ENCODE measurements at regions not wholly inside any gene's neighbourhood (a gene's known extent, or its start where the extent isn't known, plus 50 kb on each side); places are given as distances from the start of the nearest gene placed in this dataset.

DNA sequence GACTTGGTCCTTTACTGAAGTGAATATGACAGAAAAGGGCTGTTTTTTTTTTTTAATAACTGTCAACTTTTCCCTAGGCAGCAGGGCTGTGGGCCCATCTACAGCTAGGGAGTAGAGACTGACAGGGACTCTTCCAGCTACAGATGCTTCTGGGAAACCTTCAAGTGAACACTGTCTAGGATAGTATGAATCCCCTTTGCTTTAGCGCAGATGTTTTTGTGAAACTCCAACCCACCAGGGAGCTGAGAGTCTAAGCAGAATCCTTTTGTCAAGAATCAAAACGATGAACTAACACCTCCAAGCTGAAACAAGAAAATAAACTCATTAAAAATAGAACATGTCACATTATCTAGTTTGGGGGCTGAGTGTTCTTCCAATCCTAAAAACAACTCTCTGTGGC lies 219.7 kb upstream of the FGF13 start:
- DNase-seq, result no peak
- no peaks in the 10 kb centered on the region for H3K4me1 ChIP-seq
- no peak for ATAC-seq
- H3K27me3 ChIP-seq, result no peaks in the 10 kb centered on the region
- no peak overlapping the region for H3K27ac ChIP-seq
- H3K9me3 ChIP-seq, result no peaks in the 10 kb centered on the region
- no peak overlapping the region for H3K4me3 ChIP-seq
- TF ChIP-seq, protein P1, sequence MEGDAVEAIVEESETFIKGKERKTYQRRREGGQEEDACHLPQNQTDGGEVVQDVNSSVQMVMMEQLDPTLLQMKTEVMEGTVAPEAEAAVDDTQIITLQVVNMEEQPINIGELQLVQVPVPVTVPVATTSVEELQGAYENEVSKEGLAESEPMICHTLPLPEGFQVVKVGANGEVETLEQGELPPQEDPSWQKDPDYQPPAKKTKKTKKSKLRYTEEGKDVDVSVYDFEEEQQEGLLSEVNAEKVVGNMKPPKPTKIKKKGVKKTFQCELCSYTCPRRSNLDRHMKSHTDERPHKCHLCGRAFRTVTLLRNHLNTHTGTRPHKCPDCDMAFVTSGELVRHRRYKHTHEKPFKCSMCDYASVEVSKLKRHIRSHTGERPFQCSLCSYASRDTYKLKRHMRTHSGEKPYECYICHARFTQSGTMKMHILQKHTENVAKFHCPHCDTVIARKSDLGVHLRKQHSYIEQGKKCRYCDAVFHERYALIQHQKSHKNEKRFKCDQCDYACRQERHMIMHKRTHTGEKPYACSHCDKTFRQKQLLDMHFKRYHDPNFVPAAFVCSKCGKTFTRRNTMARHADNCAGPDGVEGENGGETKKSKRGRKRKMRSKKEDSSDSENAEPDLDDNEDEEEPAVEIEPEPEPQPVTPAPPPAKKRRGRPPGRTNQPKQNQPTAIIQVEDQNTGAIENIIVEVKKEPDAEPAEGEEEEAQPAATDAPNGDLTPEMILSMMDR (IDR thresholded peaks at IDR 0.05), result no peak
- WGBS, 2 donors, result 53 to 59% methylated on average over 2 of the region's 2 CpGs
- H3K36me3 ChIP-seq, result no peaks in the 10 kb centered on the region
- intact Hi-C loops (cut with DNase I), result no loop called here

DNA sequence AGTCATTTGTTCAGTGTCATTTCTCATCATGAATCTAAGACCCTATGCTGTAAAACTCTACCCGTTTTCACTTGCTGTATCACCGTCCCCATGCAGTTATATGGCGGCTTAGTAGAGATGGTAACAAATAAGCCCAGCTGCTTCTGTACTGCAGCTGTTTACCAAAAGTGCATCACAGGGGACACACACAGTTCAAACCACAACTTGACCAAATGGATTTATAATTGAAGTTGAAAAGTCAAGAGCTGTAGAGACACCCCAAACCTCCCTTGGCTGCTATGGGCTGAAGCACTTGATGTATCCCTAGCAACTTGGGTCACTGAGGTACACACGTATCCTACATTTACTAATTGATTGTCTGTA lies 219.0 kb upstream of the FGF13 start:
- Histone ChIP-seq H3K4me3 (no peak overlapping the region), H3K36me3 (no peaks in the 10 kb centered on the region), H3K27me3 (no peaks in the 10 kb centered on the region), H3K27ac (no peak overlapping the region), H3K4me1 (no peaks in the 10 kb centered on the region), H3K9me3 (no peaks in the 10 kb centered on the region)
- intact Hi-C loops (cut with DNase I), result no loop called here
- no peak for ATAC-seq
- TF ChIP-seq, protein P1 (IDR thresholded peaks at IDR 0.05), result no peak
- 87 to 94% methylated on average over 4 of the region's 4 CpGs for WGBS, 2 donors
- no peak for DNase-seq

DNA sequence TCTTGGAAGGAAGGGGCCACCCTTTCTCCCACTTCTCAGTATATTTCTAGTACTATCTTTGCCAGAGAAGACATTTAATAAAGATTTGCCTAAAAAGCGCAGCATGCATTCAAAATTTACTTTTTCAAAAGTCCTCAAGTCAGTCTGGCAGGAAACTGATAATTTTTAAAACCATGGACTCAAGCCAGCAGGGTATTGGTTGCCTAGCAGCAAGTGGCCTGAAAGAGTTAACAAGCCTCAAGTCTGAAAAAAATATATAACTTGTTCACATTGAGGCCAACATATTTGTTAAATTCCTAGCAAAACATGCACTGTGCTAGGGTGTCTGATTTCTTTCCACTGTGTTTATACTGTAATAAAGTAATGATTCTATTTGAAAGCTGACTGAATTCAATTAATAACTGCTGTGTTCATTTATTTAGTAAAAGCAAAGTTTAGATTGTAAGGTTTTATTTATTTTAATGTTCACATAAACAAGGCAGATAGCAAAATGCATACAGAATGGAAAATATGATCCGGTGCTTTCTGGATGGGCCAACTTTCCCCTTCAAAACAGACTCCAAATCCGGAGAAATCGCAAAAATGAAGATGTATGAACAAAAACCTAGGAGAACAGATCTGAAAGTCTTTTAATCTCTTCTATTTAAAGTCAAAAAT lies 218.5 kb upstream of the FGF13 start:
- ATAC-seq (no peak), DNase-seq (no peak)
- H3K9me3 ChIP-seq, result no peaks in the 10 kb centered on the region
- 66 to 88% methylated on average over 4 of the region's 4 CpGs for WGBS, 2 donors
- no peak overlapping the region for H3K27ac ChIP-seq
- TF ChIP-seq, protein P1 (IDR thresholded peaks at IDR 0.05), result no peak
- H3K4me1 ChIP-seq, result no peaks in the 10 kb centered on the region
- H3K4me3 ChIP-seq, result no peak overlapping the region
- no peaks in the 10 kb centered on the region for H3K27me3 ChIP-seq
- H3K36me3 ChIP-seq, result no peaks in the 10 kb centered on the region
- intact Hi-C loops (cut with DNase I), result no loop called here

DNA sequence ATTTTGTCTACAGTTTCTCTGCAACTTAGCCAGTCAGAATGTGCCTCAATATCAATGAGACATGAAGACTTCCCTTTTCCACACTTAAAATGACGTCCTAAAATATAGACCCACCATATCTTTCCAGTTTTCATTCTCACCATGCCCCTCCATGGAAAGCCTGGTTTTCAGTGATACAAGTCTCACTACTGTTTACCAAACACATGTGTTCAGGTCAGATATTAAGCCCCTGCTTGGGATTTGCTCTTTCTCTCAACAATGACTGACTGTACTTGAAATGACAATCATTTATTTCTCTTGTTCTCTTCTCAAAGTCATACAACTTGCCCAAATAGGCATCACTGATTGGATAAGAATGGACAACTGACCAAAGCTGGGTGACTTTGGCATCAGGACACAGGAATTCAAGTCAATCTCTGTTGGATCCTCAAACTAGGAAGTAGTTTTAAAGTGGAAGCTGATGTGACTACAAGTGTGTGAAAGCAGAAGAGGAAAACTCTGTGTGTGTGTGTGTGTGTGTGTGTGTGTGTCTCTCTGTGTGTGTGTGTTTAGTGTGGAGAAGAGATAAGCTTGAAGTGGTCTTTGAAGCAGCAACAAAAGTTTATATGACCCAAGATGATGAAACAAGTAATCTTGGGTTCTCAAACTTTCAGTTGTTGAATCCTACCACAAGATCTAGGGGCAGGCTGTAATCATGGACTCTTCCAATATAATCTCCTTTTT lies 217.4 kb upstream of the FGF13 start:
- intact Hi-C loops (cut with DNase I), result no loop called here
- H3K36me3 ChIP-seq, result no peaks in the 10 kb centered on the region
- DNase-seq (no peak), ATAC-seq (no peak)
- no peaks in the 10 kb centered on the region for H3K4me1 ChIP-seq
- no peaks in the 10 kb centered on the region for H3K27me3 ChIP-seq
- TF ChIP-seq, protein P1 (IDR thresholded peaks at IDR 0.05), result no peak
- WGBS, 2 donors, result 61 to 67% methylated on average over 1 of the region's 1 CpG
- H3K9me3 ChIP-seq, result no peaks in the 10 kb centered on the region
- no peak overlapping the region for H3K4me3 ChIP-seq
- H3K27ac ChIP-seq, result no peak overlapping the region

Measured in heart right ventricle (tissue), 16 donors.